ENCODE measurements at regions not wholly inside any gene's neighbourhood (a gene's known extent, or its start where the extent isn't known, plus 50 kb on each side); places are given as distances from the start of the nearest gene placed in this dataset.

- DNase-seq = no peak
Measured at GRCh38 chr4:125135652-125136051, 179.1 kb upstream of the FAT4 start.

GRCh38 chr4:125132729-125133128, 182.0 kb upstream of the FAT4 start:
- DNase-seq = no peak

GRCh38 chr4:125131891-125132680, 182.7 kb upstream of the FAT4 start:
- DNase-seq = no peak

GRCh38 chr4:125125276-125125675, 189.5 kb upstream of the FAT4 start:
- DNase-seq = peak; percentile 3

- DNase-seq = no peak
Measured at GRCh38 chr4:125123570-125124109, 191.1 kb upstream of the FAT4 start.

- peak; percentile 16 for DNase-seq
Measured at GRCh38 chr4:125121581-125121980, 193.2 kb upstream of the FAT4 start.

GRCh38 chr4:125116431-125116830, 198.3 kb upstream of the FAT4 start:
- DNase-seq = no peak

GRCh38 chr4:125115941-125116340, 198.8 kb upstream of the FAT4 start:
- no peak for DNase-seq

- DNase-seq = no peak
Measured at GRCh38 chr4:125115476-125115875, 199.3 kb upstream of the FAT4 start.

GRCh38 chr4:125112536-125112935, 202.2 kb upstream of the FAT4 start:
- no peak for DNase-seq

- DNase-seq = no peak
Measured at GRCh38 chr4:125111323-125111722, 203.4 kb upstream of the FAT4 start.

- DNase-seq = no peak
Measured at GRCh38 chr4:125105561-125105960, 209.2 kb upstream of the FAT4 start.

- no peak for DNase-seq
Measured at GRCh38 chr4:125104616-125105015, 210.1 kb upstream of the FAT4 start.

- no peak for DNase-seq
Measured at GRCh38 chr4:125101719-125102118, 213.0 kb upstream of the FAT4 start.

- DNase-seq = peak; percentile 63
Measured at GRCh38 chr4:125097729-125098128, 217.0 kb upstream of the FAT4 start.

- DNase-seq = no peak
Measured at GRCh38 chr4:125096662-125097061, 218.1 kb upstream of the FAT4 start.

- DNase-seq = no peak
Measured at GRCh38 chr4:125091541-125091940, 223.2 kb upstream of the FAT4 start.

- DNase-seq = no peak
Measured at GRCh38 chr4:125091101-125091500, 223.7 kb upstream of the FAT4 start.

GRCh38 chr4:125084608-125085007, 230.1 kb upstream of the FAT4 start:
- DNase-seq = no peak

- DNase-seq = no peak
Measured at GRCh38 chr4:125082729-125083417, 231.9 kb upstream of the FAT4 start.

GRCh38 chr4:125072269-125072668, 242.5 kb upstream of the FAT4 start:
- DNase-seq = no peak

- DNase-seq = peak; percentile 1
Measured at GRCh38 chr4:125070861-125071260, 243.9 kb upstream of the FAT4 start.

GRCh38 chr4:125062115-125063050, 252.4 kb upstream of the FAT4 start:
- DNase-seq = peak; percentile 6
